UCSD-AML1 (cell line): ENCODE measurements at regions not wholly inside any gene's neighbourhood (a gene's known extent, or its start where the extent isn't known, plus 50 kb on each side); places are given as distances from the start of the nearest gene placed in this dataset.
"Not testable (repeated sequence)": the region's sequence is repeated elsewhere in the genome, so short reads cannot be mapped to it uniquely, and the experiment has no call there.

Experiments used
- DNase-seq: peaks from one replicate; lab custom pipeline; 2025; ENCODE audit not compliant: unreplicated experiment; lab: John Stamatoyannopoulos, UW

DNA sequence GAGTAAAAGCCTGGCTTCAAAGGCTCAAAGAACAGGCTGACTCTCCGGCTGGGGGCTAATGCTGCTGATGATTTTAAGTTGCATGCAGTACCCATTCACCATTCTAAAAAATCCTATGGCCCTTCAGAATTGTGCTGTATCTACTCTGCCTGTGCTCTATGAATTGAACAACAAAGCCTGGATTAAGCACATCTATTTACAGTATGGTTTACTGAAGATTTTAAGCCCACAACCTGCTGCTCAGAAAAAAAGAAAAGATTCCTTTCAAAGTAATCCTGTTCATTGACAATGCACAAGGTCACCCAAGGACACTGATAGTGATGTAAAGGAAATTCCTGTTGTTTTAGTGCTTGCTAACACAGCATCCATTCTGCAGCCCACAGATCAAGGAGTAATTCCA lies 84.9 kb upstream of the SFRP2 start:
- DNase-seq = no peak

DNA sequence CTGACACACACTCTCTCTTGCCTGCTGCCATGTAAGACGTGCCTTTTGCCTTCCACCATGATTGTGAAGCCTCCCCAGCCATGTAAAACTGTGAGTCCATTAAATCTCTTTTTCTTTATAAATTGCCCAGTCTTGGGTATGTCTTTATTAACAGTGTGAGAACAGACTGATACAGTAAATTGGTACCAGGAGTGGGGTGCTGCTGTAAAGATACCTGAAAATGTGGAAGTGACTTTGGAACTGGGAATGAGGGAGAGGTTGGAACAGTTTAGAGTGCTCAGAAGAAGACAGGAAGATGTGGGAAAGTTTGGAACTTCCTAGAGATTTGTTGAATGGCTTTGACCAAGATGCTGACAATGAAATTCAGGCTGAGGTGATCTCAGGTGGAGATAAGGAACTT lies 77.9 kb upstream of the SFRP2 start:
- DNase-seq = not testable (repeated sequence)

DNA sequence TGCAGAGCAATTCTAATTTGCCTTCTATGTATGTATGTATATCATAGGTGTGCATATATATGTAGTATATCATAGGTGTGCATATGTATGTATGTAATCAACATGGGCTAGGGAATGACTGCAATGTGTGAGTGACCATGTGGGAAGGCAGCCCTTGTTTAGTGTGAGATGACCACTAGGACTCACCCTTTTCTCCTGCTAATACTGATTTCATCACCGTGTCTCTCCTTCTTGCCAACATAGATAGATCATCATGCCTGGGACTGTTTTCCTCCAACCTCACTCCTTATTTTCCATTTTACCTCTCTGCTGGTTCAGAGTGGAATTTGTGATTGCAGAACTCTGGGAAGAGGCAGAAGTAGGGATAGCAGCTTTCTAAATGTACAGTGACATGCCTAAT lies 63.6 kb upstream of the SFRP2 start:
- no peak for DNase-seq

DNA sequence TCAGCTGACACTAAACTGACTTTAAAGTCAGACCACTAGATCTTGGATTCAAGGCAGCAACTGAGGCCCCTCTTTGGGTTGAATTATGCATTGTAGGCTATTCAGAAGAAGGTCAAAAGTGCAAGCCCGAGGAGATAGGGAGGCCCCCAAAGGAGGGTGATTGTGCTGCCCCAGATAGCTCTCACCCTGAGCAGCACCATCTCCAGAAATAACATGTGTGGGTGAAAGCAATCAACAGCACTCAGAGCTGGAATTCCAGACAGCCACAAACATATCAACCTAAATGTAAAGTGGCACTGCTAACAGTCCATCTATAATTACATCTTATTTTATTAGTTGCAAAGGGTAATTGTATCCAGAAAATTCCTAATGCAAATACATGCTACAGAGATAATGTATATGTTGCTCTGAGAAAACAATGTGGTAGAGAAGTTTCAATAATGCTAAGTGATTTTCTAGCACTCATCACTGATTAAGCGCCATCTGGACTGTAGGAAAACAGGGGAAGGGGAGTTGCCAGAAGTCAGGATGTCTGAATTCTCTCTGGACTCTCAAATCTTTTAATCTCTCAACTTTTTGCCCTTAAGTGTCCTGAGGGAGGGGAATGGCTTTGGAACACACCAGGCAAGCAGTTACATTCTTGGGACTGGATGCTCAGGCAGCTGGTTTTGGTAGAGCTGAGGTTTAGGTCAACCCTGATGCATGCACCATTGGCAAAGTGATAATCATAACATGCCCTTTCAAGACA lies 61.8 kb upstream of the SFRP2 start:
- DNase-seq = no peak

DNA sequence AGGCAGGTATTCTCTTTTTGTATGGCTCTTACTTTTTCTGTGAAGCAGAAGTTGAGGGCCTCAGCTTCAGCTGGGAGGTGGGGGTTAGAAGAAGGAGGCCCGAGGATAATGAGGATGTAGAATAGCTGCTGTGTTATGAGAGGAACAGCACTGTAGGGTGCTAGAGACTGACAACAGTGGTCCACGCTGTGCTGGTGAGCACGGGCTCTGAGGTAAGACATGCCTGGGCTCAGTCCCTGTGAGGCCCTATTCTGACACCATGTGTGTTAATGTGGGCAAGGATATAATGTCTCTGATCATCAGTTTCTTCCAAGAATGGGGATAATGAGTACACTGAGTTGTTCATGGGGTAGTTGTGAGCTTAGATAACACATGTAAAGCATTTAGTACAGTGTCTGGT lies 55.3 kb upstream of the SFRP2 start:
- DNase-seq = no peak
